Inferior parietal cortex (tissue), 1 donor: ENCODE measurements at regions not wholly inside any gene's neighbourhood (a gene's known extent, or its start where the extent isn't known, plus 50 kb on each side); places are given as distances from the start of the nearest gene placed in this dataset.

Source experiments
- DNase-seq: peaks from one replicate; pipeline ENCODE4 v3.0.0-alpha.2; 2016; ENCODE audit errors: extremely low spot score

DNA sequence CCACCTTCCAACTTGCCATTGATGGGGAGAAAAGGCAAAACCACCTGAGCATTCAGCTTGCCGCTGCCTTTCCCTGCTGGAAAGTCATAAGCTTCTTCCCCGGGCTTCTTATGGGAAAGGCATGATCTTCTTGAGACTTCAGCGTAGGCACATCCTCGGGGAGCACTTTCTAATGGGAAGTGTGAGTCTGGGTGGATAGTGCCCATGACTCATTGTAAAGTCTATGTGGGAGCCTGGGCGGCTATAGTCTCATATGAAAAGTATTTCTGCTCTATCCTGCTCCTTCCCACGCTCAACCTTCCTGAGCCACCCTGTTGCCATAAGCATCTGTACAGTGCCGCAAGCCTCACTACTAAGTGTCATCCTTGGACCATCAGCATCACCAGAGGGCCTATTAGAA is 309.9 kb upstream of the THBS1 start:
- no peak for DNase-seq

DNA sequence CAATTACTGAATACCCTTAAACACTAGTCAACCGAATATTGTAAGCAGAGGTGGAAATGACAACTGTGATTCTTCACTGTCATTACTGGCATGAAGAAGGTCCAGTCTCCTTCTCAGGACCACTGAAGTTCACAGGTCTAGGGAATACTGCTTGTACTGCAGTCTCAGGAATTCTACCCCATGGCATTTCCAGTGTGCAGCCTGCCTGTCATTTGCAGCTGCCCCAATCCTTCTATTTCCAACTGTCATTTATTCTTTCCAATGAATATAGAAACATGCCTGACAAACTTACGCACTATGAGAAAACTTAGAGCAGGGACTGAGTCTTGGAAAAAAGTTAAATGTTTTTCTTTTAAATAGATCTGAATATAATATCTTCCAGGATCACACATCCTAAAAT is 308.0 kb upstream of the THBS1 start:
- DNase-seq = no peak

DNA sequence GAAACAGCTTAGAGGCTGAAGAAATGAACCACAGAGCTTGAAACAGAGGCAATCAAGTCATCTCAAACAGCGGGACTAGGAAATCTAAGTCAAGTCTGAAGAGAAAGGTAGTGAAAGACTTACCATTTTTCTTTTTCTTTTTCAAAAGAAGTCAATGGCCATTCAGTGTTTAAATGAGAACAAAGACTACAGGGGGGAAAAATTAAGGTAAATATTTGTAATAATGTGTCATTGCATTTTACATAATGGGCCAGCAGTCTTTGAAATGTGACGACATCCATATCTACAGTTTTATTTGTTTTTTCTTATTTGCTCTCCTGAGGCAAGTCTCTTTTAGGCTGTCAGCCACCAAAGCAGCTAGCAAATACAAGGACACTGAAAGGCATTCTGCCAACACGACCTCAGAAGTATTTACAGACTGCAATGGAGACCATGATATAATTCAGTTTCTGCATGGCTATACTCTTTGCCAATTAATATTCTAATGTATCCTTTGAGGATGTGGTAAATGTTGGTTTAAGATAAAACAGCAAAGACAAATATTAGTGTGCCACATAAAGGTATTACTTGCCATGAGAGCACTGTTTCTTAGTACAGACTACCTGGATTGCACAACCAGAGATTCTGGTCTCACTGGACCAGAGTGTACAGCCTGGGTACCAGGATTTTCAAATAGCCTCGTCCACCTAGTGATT is 307.0 kb upstream of the THBS1 start:
- DNase-seq = no peak

DNA sequence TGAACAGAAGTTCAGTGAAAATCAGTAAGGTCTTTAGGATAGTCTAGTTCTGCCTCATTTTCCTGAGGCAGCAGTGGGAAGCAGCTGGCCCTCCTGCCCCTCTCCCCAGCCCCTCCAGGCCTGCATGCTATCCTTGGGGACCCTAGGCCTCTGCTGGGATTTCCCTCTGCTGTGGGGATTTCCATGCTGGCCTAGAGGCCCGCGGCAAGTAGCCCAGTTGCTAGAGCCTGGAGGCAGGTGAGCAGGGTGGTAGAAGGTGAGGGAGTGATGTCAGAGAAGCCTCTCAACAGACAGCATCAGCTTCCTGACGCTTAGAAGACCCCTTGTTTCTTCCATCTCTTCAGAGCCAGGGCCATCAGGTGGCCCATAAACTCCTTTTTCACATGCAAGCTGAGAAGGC is 305.8 kb upstream of the THBS1 start:
- DNase-seq = no peak

DNA sequence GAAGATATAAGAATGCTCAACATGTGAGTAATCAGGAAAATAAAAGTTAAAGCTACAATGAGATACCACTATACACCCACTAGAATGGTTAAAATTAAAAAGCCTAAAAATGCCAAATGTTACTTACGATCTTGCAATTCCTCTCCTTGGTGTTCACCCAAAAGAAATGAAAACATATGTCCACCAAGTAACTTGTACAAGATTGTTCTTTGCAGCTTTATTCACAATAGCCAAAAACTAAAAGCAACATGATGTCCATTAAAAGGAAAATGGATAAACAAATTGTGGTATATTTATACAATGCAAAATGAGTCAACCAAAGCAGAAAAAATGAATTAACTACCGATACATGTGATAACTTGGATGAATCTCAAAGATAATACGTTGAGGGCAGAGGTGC is 301.6 kb upstream of the THBS1 start:
- DNase-seq = peak; percentile 7

DNA sequence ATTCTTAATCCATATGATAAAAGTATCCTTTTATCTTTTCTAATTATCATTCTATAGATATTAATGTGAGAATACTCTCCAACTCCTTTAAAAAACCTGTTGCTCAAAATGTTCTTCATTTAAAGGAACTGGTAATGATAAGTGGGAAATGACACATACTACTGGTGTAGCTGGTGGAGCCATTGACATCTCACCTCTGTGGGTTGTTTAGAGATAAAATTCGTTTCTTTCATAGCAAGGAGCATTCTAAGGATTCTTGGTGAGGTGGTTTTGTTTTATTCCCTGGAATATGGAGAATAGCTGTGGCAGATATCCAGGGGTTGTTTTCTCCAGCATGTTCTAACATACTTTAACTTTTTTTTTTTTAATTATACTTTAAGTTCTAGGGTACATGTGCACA is 299.8 kb upstream of the THBS1 start:
- no peak for DNase-seq

DNA sequence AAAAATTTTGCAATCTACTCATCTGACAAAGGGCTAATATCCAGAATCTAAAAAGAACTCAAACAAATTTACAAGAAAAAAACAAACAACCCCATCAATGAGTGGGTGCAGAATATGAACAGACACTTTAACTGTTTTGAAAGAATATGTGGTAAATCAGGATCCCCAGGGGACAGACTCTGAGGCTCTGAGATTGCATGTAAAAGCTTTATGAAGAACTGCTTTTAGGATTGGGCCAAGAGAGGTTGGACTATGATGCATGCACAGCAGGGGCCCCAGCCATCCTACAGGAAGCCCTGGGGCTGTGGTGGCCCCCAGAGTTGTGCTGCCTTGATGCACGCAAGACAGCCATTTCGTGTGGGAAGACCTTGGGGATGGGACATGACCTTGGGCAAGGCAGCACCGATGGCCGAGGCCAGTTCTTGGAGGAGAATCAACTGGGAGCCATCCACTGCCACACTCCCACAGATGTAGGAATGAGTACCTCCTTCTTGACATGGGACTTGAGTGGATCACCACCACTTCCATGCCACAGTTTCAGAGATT is 298.1 kb upstream of the THBS1 start:
- DNase-seq = no peak

DNA sequence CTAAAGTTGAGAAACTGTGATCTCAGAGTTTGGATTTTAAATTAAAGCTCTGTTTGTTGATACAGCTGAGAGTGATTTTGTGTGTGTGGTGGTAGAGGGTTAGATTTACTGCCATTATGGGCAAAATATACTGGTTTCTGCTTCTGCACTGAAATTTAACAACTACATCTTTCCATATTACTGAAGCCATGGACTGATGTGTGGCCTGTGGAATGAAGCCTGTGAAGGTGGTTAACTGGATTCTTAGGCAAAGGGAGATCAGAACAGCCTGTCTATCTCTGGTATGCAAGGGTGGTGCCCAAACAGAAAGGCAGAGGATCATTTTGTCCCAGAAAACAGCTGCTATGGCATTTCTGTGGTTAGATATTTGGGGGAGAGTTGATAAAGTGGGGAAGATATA is 297.3 kb upstream of the THBS1 start:
- DNase-seq = no peak

DNA sequence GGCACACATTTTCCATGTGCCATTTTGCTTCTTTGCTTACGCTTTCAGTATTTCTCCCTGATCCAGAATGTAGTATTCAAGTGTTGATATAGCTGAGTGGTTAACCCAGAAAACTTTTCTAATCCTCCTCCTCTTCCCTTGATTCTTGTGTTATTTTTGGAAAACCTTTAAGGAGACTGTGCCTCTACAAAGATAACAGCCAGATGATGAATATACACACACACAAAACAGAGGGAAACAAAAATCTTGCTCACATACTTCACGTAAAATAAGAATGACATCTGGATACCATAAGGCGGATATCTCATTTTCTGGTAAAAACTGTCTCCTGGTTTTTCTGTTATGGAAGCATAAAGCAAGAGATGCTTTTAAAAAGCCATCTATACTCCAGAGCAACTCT is 295.8 kb upstream of the THBS1 start:
- DNase-seq = no peak

DNA sequence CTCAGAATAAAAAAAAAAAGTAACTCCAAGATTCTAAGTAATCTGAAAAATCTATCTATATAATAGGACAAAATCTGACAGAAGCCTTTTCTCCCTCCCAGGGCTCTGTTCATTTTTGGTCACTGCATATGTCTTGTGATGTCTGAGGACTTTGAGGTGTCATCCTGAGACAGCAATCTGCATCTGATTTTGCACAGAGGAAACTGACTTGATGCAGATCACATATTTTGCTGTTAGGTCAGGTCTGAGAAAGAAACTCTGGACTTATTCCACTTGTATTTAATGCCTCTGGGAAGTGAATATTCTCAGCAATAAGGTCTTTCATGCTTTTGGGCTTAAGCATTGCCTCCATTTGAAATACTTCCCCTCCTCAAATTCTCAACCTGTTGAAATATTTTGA is 295.2 kb upstream of the THBS1 start:
- no peak for DNase-seq

DNA sequence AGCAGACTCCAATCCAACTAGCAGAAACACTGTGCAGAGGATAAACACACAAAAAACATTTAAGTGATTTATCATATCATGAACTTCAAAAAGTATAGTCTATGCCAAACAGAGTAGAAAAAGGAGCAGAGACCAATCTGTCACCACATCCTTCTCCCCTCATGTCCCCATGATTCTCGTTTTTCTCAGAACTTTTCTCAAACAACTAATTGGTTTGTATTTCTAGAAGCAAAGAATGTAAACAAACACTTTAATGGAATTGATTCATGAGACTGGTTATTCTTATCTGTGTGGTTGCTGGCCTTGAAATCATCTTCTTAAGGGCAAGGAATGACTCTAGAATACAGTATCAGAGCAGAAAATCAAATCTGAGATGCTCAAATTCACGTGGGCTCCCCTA is 294.2 kb upstream of the THBS1 start:
- no peak for DNase-seq

DNA sequence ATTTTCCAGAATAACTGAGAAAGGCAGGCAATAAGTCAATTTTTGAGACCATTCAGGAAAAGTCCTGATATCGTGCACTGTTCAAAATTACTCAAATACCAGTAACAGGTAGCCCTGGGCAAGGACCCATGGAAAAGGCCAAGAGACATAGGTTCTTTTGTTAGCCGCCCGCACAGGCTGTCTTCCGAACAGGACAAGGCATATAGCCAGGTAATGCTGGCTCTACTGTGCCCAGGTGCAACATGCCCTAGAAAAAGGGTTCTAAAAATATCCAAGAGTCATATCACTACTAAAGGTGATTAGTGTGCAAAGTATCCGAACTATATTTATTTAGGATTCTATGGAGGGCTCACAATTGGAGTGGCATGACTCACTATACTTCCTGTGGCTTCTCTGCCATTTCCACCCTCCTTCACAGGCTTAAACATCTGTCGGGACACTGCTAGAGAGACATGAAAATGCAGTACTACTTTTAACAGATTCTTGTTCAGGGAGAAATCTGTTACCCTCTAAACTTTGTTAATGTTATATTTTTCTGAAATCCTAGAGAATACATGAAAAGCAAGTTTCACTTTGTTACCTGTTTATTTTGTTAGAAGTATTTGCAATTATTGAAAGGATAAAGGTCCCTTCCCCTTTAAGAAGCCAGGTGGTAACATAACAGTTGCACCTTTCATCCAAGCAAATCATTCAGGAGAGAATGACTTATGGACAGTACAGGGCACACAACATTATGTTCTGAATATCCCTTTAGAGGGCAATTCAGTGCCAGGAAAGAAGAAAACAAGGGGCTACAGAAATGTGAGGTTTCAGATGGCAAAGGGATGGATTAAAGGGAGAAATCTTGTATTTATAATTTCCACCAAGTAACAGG is 293.3 kb upstream of the THBS1 start:
- DNase-seq = no peak

DNA sequence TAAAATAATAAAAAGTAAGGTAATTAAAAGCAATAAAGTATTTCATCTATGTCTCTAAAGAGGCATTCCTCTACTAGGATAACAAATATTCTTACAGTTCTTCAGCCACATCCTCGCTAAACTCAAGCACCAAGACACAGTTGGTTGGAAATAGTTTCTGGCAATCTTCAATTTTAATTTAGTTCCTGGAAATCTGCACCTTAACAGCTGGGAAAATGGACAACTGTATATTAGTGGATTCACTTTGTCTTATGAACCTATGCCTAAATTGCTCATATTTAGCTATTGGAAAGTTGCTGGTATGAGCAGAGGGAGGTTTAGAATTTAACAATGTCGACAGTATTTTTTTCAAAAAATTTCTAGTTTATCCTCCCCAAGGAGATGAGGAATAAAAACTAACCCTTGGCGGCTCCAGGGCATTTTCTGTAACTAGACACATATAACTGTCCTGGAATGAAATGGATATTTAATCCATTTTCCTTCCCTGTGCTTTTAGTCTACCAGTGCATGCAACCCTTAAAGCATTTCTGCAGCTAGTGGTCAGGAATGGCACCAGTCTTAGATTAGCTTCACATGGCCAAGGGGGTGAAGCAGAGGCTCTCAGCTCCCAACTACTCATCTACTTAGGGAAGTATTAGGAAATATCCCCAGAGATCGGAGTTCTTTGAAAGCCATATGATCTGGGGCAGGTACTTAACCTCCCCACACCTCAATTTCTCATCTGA is 290.0 kb upstream of the THBS1 start:
- no peak for DNase-seq

DNA sequence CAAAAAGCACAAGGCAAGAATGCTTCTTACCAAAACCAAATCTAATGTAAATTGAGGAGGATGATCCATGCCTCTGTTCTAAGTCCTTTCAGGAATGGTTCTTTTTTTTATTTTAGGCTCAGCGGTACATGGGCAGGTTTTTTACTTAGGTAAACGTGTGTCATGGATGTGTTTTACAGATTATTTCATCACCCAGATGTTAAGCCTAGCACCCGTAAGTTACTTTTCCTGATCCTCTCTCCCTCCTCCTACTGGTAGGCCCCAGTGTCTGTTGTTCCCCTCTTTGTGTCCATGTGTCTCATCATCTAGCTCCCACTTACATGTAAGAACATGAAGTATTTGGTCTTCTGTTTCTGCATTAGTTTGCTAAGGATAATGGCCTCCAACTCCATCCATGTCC is 289.2 kb upstream of the THBS1 start:
- no peak for DNase-seq

DNA sequence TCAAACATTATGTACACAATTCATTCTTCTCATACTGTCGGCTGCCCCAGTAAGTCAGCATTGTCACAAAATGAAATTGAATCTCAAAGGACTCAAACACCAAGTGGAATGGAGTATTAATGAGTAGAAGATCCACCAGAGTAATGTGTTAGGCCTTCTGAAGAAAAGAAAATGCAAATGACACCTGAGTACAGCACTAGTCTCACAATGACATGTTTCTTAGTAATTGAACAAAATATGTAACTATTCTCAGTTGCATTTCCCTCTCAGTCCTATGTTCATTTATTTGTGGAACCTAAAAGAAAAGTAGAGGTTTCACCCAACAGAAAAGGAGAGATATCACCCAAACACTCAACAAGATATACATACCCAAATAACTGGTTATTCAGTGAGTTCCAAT is 283.9 kb upstream of the THBS1 start:
- DNase-seq = no peak

DNA sequence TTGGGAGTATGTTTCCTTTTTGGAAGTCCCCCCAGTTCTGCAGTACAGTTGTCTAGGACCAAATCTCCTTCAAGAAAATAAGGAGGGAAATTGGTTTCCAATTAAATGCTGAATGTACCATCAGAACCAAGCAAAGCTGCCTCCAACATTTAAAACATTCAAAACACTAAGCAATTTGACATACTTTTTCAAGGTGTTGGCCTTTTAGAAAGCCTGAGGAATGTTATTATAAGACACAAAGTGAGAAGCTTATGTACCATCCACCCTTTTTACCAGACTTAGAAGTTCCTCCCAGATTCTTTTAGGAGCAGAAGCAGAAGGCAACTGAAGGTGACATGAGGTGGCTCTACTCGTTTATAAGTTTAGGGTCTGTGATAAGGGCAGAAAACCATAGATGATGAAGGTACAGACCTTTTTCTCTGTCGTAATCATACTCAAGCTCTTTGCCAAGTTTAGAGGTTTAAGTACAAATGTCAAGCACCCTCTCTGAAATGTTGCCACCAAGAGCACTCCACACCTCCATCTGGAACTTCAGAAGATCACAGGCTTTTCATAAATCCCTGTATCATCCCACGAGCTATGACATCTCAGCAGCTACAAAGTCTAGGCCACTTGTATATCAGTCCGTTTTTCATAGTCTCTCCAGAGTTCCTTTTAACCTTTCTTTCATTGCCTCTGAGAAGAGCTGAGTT is 282.5 kb upstream of the THBS1 start:
- DNase-seq = no peak

DNA sequence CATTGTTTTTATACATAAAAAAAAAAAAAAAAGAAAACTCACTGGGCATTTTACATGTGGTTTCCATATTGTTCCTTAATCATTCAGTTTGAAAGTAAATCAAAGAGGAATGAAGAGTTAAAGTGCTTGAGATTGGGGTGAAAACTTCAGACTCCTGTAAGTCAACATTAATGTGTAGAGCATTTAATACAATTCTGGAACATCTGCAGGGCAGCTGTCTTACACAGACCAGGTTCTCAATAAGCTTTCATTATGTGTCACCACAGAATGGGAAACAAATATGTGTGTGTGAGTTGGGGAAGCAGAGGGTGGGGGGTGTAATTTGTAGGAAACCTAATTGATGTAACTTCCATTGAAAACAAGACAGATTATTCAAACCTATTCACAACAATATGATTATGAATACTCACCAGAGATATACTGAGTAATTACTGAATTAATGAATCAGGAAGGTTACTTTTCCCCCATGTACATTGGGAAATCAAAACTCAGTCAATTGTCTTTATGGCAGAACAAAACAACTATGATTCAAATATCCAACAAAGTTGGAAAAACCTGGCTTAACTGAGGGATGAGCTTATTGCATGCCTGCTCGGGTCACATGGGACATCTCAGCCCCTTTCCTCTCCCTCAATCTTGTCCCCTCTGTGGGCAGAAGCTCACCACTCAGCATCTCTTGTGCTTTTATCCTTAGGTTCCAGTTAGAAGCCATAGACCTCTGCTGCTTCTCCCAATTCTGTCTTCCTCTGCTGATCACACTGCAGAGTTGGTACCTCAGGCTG is 281.2 kb upstream of the THBS1 start:
- DNase-seq = no peak

DNA sequence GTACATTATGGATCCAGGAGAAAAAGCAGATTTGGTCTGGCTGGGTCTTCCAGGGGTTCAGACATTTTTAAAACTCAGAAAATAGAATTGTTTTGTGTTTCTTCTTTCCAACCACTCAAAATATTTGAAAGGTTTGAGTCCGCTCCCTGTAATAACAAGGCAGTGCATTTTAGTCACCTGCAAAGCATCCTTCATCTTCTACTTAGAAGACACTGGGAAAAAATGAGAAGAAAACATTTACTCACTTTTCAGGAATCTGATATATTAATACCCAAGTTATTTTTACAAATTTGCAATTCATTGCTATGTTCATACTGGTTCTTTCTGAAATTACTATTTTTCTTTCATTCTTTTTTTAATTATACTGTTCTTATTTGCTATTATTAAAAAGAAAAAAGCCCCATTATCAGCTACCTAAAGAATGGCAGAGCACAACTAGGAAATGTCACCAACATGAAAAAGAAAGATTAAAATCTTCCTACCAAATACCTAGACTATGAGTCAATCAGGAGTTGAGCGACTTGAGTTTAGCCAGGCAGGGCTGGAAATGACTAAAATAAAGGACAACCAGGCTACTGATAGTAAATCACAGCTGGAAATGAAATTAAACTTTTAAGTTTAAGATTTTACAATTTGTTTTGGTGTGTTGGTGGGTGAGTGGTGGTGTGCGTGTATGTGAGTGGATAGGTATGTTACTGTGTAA is 280.3 kb upstream of the THBS1 start:
- no peak for DNase-seq

DNA sequence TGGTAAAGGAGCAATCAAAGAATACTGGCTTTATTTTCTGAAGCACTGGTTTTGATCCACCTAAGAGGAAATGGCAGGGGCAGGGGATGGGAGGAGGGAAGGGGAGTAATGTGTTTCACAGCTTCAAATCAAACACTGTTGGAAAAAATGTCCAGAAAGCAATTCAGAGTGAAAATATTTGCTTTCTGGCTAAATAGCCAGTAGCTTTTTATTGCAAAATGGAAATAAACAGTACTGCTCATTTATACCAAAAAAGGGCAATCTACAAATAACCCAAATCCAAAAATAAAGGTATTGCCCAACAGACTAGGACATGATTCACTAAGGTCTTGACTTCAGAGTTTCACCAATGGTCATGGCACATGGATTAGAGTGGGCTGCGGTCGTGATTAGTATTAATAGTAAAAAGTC is 279.3 kb upstream of the THBS1 start:
- DNase-seq = no peak

DNA sequence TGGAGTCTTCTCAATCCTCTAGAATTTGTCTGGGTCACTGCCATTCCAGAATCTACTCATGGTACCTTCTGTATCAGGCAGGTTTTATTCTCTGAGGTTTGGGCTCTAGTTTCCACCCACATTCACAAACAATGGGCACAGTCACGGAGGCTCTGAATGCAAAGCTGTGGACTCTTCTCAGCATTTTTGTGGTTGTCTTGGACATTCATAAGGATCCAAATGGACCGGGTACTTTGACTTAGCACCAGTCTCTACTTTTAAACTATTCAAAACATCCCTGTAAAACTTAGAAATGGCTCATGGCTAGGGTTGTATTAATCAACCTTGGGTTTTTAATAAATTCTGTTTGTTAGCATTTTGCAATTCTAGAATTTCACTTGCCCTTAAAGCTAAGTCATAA is 277.9 kb upstream of the THBS1 start:
- DNase-seq = no peak
